GM21423 (cell line): ENCODE measurements at regions not wholly inside any gene's neighbourhood (a gene's known extent, or its start where the extent isn't known, plus 50 kb on each side); places are given as distances from the start of the nearest gene placed in this dataset.

Experiments
- ATAC-seq: cut with Tn5 transposase; IDR thresholded peaks from one replicate; pipeline ENCODE4 v1.9.1; 2021; ENCODE audit warnings: mild to moderate bottlenecking, moderate library complexity; ENCODE audit not compliant: unreplicated experiment

- ATAC-seq: no peak
Measured at GRCh38 chr7:10085231-10085630, 888.4 kb upstream of the PHF14 start.

GRCh38 chr7:10100572-10100971 lies 873.1 kb upstream of the PHF14 start:
- ATAC-seq: no peak

GRCh38 chr7:10101351-10101750 lies 872.3 kb upstream of the PHF14 start:
- ATAC-seq: no peak

- ATAC-seq: no peak
Measured at GRCh38 chr7:10104292-10104691, 869.4 kb upstream of the PHF14 start.

- ATAC-seq: no peak
Measured at GRCh38 chr7:10106609-10107008, 867.1 kb upstream of the PHF14 start.

GRCh38 chr7:10116511-10116910 lies 857.2 kb upstream of the PHF14 start:
- ATAC-seq: no peak

GRCh38 chr7:10117815-10118214 lies 855.9 kb upstream of the PHF14 start:
- ATAC-seq: no peak

- ATAC-seq: no peak
Measured at GRCh38 chr7:10120936-10121335, 852.7 kb upstream of the PHF14 start.

GRCh38 chr7:10121631-10122030 lies 852.0 kb upstream of the PHF14 start:
- no peak for ATAC-seq

- ATAC-seq: no peak
Measured at GRCh38 chr7:10122551-10123100, 851.0 kb upstream of the PHF14 start.

GRCh38 chr7:10128748-10129147 lies 844.9 kb upstream of the PHF14 start:
- ATAC-seq: no peak

GRCh38 chr7:10138087-10138854 lies 835.4 kb upstream of the PHF14 start:
- ATAC-seq: no peak

- ATAC-seq: no peak
Measured at GRCh38 chr7:10146271-10146670, 827.4 kb upstream of the PHF14 start.

GRCh38 chr7:10156972-10157371 lies 816.7 kb upstream of the PHF14 start:
- no peak for ATAC-seq

GRCh38 chr7:10181996-10182395 lies 791.7 kb upstream of the PHF14 start:
- ATAC-seq: no peak

- ATAC-seq: no peak
Measured at GRCh38 chr7:10192074-10192473, 781.6 kb upstream of the PHF14 start.

- no peak for ATAC-seq
Measured at GRCh38 chr7:10205696-10206095, 768.0 kb upstream of the PHF14 start.

- ATAC-seq: no peak
Measured at GRCh38 chr7:10210000-10210399, 763.7 kb upstream of the PHF14 start.

- no peak for ATAC-seq
Measured at GRCh38 chr7:10211016-10211415, 762.7 kb upstream of the PHF14 start.

GRCh38 chr7:10211861-10212260 lies 761.8 kb upstream of the PHF14 start:
- ATAC-seq: no peak

GRCh38 chr7:10212649-10213048 lies 761.0 kb upstream of the PHF14 start:
- no peak for ATAC-seq

GRCh38 chr7:10216462-10216861 lies 757.2 kb upstream of the PHF14 start:
- no peak for ATAC-seq

GRCh38 chr7:10221084-10221483 lies 752.6 kb upstream of the PHF14 start:
- no peak for ATAC-seq
